Endodermal cell (in vitro differentiated cells): ENCODE measurements at regions not wholly inside any gene's neighbourhood (a gene's known extent, or its start where the extent isn't known, plus 50 kb on each side); places are given as distances from the start of the nearest gene placed in this dataset.

ENCODE experiments used
- DNase-seq: peaks from one replicate; pipeline ENCODE4 v3.0.0-alpha.2; 2017
- H3K27ac ChIP-seq: 2 replicates; pipeline ENCODE4 v1.5.1; 2013; ENCODE audit warnings: mild to moderate bottlenecking, low read depth, low read length, moderate library complexity
- H3K27me3 ChIP-seq: 2 replicates; pipeline ENCODE4 v1.6.1; 2013; ENCODE audit warnings: mild to moderate bottlenecking, low read length, moderate library complexity; ENCODE audit not compliant: insufficient read depth, control insufficient read depth, poor library complexity, severe bottlenecking
- H3K36me3 ChIP-seq: 2 replicates; pipeline ENCODE4 v1.7.0; 2013; ENCODE audit warnings: mild to moderate bottlenecking, low read length, moderate library complexity; ENCODE audit not compliant: control insufficient read depth, insufficient read depth
- H3K4me1 ChIP-seq: one replicate; pipeline ENCODE4 v1.7.0; 2013; ENCODE audit warnings: low read length; ENCODE audit not compliant: control insufficient read depth, insufficient read depth
- H3K4me3 ChIP-seq: 2 replicates; pipeline ENCODE4 v1.5.1; 2013; ENCODE audit warnings: mild to moderate bottlenecking, low read length, moderate library complexity
- H3K9ac ChIP-seq: 2 replicates; pipeline ENCODE4 v1.6.1; 2013; ENCODE audit warnings: mild to moderate bottlenecking, low read length, moderate library complexity; ENCODE audit not compliant: poor library complexity, severe bottlenecking; ENCODE audit errors: extremely low read depth
- H3K9me3 ChIP-seq: 2 replicates; pipeline ENCODE4 v1.6.1; 2013; ENCODE audit warnings: mild to moderate bottlenecking, low read length, moderate library complexity; ENCODE audit not compliant: control insufficient read depth
- H3K27ac Mint-ChIP-seq: 2 replicates; pipeline ENCODE4 v1.8.0; 2020; ENCODE audit warnings: mixed read lengths
- H3K27me3 Mint-ChIP-seq: 2 replicates; pipeline ENCODE4 v1.8.0; 2021; ENCODE audit warnings: mild to moderate bottlenecking, mixed read lengths; ENCODE audit not compliant: insufficient read depth
- H3K36me3 Mint-ChIP-seq: 2 replicates; pipeline ENCODE4 v1.8.0; 2020; ENCODE audit warnings: low read depth, mixed read lengths
- H3K4me1 Mint-ChIP-seq: 2 replicates; pipeline ENCODE4 v1.8.0; 2020; ENCODE audit warnings: mixed read lengths
- H3K4me3 Mint-ChIP-seq: 2 replicates; pipeline ENCODE4 v1.8.0; 2020; ENCODE audit warnings: mild to moderate bottlenecking, moderate library complexity, mixed read lengths
- H3K9me3 Mint-ChIP-seq: 2 replicates; pipeline ENCODE4 v1.8.0; 2020; ENCODE audit warnings: mild to moderate bottlenecking, mixed read lengths
- CTCF ChIP-seq: fragments of 200-600 bp; sonication (generic); conservative IDR thresholded peaks from 2 replicates; pipeline ENCODE4 v1.5.0; 2021; ENCODE audit warnings: antibody characterized with exemption, mild to moderate bottlenecking
- WGBS, 2 experiments: methylation state at CpG; one replicate each; pipeline versions ENCODE4 v1.1.5 to v1.1.7; 2013; ENCODE audit warnings: missing lambda C conversion rate in 2 of 2, mixed read lengths in 1 of 2; ENCODE audit not compliant: insufficient coverage in 1 of 2, insufficient read length in 1 of 2; 5-methylcytosine and 5-hydroxymethylcytosine counted together

GRCh38 chr12:87509237-87509820 is 519.9 kb downstream of the C12orf50 start:
- Histone ChIP-seq H3K4me1 (no peaks in the 10 kb centered on the region), H3K36me3 (no peaks in the 10 kb centered on the region), H3K27me3 (no peaks in the 10 kb centered on the region), H3K9me3 (no peaks in the 10 kb centered on the region), H3K9ac (no peak overlapping the region), H3K27ac (no peak overlapping the region), H3K4me3 (no peak overlapping the region)
- no peak for DNase-seq
- H3K27ac Mint-ChIP-seq, result no peak overlapping the region
- H3K4me3 Mint-ChIP-seq, result no peak overlapping the region
- no peaks in the 10 kb centered on the region for H3K36me3 Mint-ChIP-seq
- TF ChIP-seq CTCF, result no peak
- H3K9me3 Mint-ChIP-seq, result peaks cover 6% of the 10 kb centered on the region
- peaks cover 4% of the 10 kb centered on the region for H3K4me1 Mint-ChIP-seq
- peaks cover 5% of the 10 kb centered on the region for H3K27me3 Mint-ChIP-seq

GRCh38 chr12:87491598-87491997 is 537.6 kb downstream of the C12orf50 start:
- Histone ChIP-seq H3K36me3 (no peaks in the 10 kb centered on the region), H3K27me3 (peaks cover 63% of the 10 kb centered on the region), H3K9ac (no peak overlapping the region), H3K4me1 (peaks cover 4% of the 10 kb centered on the region), H3K4me3 (no peak overlapping the region), H3K9me3 (no peaks in the 10 kb centered on the region), H3K27ac (no peak overlapping the region)
- Mint-ChIP-seq H3K27ac (no peak overlapping the region), H3K27me3 (peaks cover 24% of the 10 kb centered on the region), H3K4me3 (no peak overlapping the region), H3K36me3 (no peaks in the 10 kb centered on the region), H3K9me3 (no peaks in the 10 kb centered on the region), H3K4me1 (peaks cover 4% of the 10 kb centered on the region)
- no peak for TF ChIP-seq CTCF
- DNase-seq, result no peak
- WGBS, 2 experiments, result 93 to 94% methylated on average over 3 of the region's 3 CpGs

GRCh38 chr12:87491089-87491488 is 538.1 kb downstream of the C12orf50 start:
- Histone ChIP-seq H3K27ac (no peak overlapping the region), H3K9ac (no peak overlapping the region), H3K9me3 (no peaks in the 10 kb centered on the region), H3K4me1 (peaks cover 4% of the 10 kb centered on the region), H3K36me3 (no peaks in the 10 kb centered on the region), H3K4me3 (no peak overlapping the region), H3K27me3 (peaks cover 63% of the 10 kb centered on the region)
- no peak overlapping the region for H3K27ac Mint-ChIP-seq
- H3K9me3 Mint-ChIP-seq, result no peaks in the 10 kb centered on the region
- no peak for TF ChIP-seq CTCF
- no peaks in the 10 kb centered on the region for H3K36me3 Mint-ChIP-seq
- peaks cover 24% of the 10 kb centered on the region for H3K27me3 Mint-ChIP-seq
- 57% methylated on average over 1 of the region's 1 CpG; no CpG with 5 or more reads in 1 of the 2 experiments for WGBS, 2 experiments
- H3K4me1 Mint-ChIP-seq, result peaks cover 4% of the 10 kb centered on the region
- DNase-seq, result no peak
- no peak overlapping the region for H3K4me3 Mint-ChIP-seq
